ENCODE measurements at regions not wholly inside any gene's neighbourhood (a gene's known extent, or its start where the extent isn't known, plus 50 kb on each side); places are given as distances from the start of the nearest gene placed in this dataset.
"Not testable (repeated sequence)": the region's sequence is repeated elsewhere in the genome, so short reads cannot be mapped to it uniquely, and the experiment has no call there.

GRCh38 chr14:34161351-34162082 lies 210.6 kb upstream of the EGLN3 start:
- H3K4me3 ChIP-seq (ENCODE audit: low read depth, low read length) = no peak overlapping the region
- no peak for DNase-seq (ENCODE audit: low read depth)
- TF ChIP-seq CTCF (IDR thresholded peaks at IDR 0.05; ENCODE audit: low read depth, low read length, missing control alignments) = no peak

GRCh38 chr14:34160619-34161018 lies 209.7 kb upstream of the EGLN3 start:
- DNase-seq (ENCODE audit: low read depth) = no peak
- TF ChIP-seq CTCF (IDR thresholded peaks at IDR 0.05; ENCODE audit: low read depth, low read length, missing control alignments) = no peak

GRCh38 chr14:34157651-34158050 lies 206.8 kb upstream of the EGLN3 start:
- TF ChIP-seq CTCF (IDR thresholded peaks at IDR 0.05; ENCODE audit: low read depth, low read length, missing control alignments) = no peak

More at GRCh38 chr14:34160619-34161018, 209.7 kb upstream of the EGLN3 start:
- no peak overlapping the region for H3K4me3 ChIP-seq (ENCODE audit: low read depth, low read length)

GRCh38 chr14:34147461-34147860 lies 196.6 kb upstream of the EGLN3 start:
- H3K4me3 ChIP-seq (ENCODE audit: low read depth, low read length) = no peak overlapping the region
- no peak for DNase-seq (ENCODE audit: low read depth)
- no peak for TF ChIP-seq CTCF (IDR thresholded peaks at IDR 0.05; ENCODE audit: low read depth, low read length, missing control alignments)

More at GRCh38 chr14:34157651-34158050, 206.8 kb upstream of the EGLN3 start:
- H3K4me3 ChIP-seq (ENCODE audit: low read depth, low read length) = no peak overlapping the region
- no peak for DNase-seq (ENCODE audit: low read depth)

- H3K4me3 ChIP-seq (ENCODE audit: low read depth, low read length) = not testable (repeated sequence)
These were observed 189.3 kb upstream of the EGLN3 start for GRCh38 chr14:34140127-34140526.

GRCh38 chr14:34139160-34140121 lies 188.6 kb upstream of the EGLN3 start:
- H3K4me3 ChIP-seq (ENCODE audit: low read depth, low read length); DNase-seq (ENCODE audit: low read depth): not testable (repeated sequence)

More at GRCh38 chr14:34140127-34140526, 189.3 kb upstream of the EGLN3 start:
- DNase-seq (ENCODE audit: low read depth) = not testable (repeated sequence)

- H3K4me3 ChIP-seq (ENCODE audit: low read depth, low read length) = no peak overlapping the region
- DNase-seq (ENCODE audit: low read depth) = no peak
- TF ChIP-seq CTCF (IDR thresholded peaks at IDR 0.05; ENCODE audit: low read depth, low read length, missing control alignments) = no peak
These were observed 187.3 kb upstream of the EGLN3 start for GRCh38 chr14:34138175-34138574.

Data from GM12864 (cell line).